ENCODE measurements at regions not wholly inside any gene's neighbourhood (a gene's known extent, or its start where the extent isn't known, plus 50 kb on each side); places are given as distances from the start of the nearest gene placed in this dataset.

DNA sequence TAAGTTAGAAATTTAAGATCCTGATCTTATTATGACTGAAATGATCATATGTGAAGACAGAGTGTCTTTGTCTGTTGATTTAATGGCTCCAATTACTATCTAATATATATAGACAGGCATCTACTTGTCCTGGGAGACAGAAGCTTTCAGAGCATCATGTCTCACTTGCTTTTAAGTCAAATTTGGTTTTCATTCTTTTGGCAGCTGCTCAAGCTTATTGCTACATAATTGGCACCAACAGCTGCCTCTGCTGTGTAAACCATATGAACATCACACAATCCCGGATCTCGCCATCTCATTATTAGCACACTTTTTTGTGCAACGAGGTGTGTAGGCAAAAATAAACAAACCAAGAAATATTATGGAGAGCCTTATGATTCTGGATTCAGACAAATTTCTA is 1717.9 kb downstream of the EFNA5 start:
- Histone ChIP-seq H3K36me3 (ENCODE audit: control insufficient read depth in 2 of 2, extremely low read depth in 1 of 2, insufficient read depth in 2 of 2, low read length in 2 of 2) (no peaks in the 10 kb centered on the region), H3K4me3 (replicated peaks in 1 of 3; ENCODE audit: insufficient read depth in 1 of 3, low read depth in 1 of 3, low read length in 3 of 3) (no peak overlapping the region), H3K27ac (ENCODE audit: insufficient read depth, low read depth, low read length) (no peak overlapping the region), H3K9me1 (replicated peaks; ENCODE audit: control insufficient read depth, extremely low read depth, insufficient read depth, low read length) (no peaks in the 10 kb centered on the region), H3K4me2 (ENCODE audit: insufficient read depth, low read length) (no peak overlapping the region), H3K4me1 (ENCODE audit: control insufficient read depth, extremely low read depth, insufficient read depth, low read length) (peaks cover 5% of the 10 kb centered on the region), H2AFZ (ENCODE audit: low read depth, low read length) (no peak overlapping the region), H3K9ac (replicated peaks; ENCODE audit: extremely low read depth, insufficient read depth, low read length) (no peak overlapping the region), H3K79me2 (ENCODE audit: control insufficient read depth, insufficient read depth, low read length) (no peaks in the 10 kb centered on the region), H4K20me1 (replicated peaks; ENCODE audit: control insufficient read depth, extremely low read depth, insufficient read depth, low read length) (no peaks in the 10 kb centered on the region), H3K9me3 (replicated peaks; ENCODE audit: control insufficient read depth, insufficient read depth, low read length) (no peaks in the 10 kb centered on the region), H3K27me3 (ENCODE audit: control insufficient read depth in 2 of 2, insufficient read depth in 2 of 2, low read length in 2 of 2) (no peaks in the 10 kb centered on the region)
- ChIA-PET CTCF (no interaction called here), POLR2A (no interaction called here)
- DNase-seq (ENCODE audit: low read depth, low spot score) (no peak), FAIRE-seq (no peak)
- BruUV-seq (replicated peaks) = no TSS peak
- dilution Hi-C loops (cut with MboI; ENCODE audit: extremely low pct_ligation_motif_present, low sequenced_read_pairs) (no loop called here), intact Hi-C loops (cut with micrococcal nuclease) (no loop called here)
- TF ChIP-seq JUN (IDR thresholded peaks at IDR 0.05; ENCODE audit: borderline replicate concordance, insufficient read depth, insufficient read length, low read depth) (no peak), POLR2A (IDR thresholded peaks at IDR 0.05; ENCODE audit: low read depth, low read length) (no peak), MYC (IDR thresholded peaks at IDR 0.05; ENCODE audit: low read depth, low read length) (no peak), CTCF (IDR thresholded peaks at IDR 0.05; ENCODE audit: extremely low read depth in 1 of 2, insufficient read depth in 1 of 2, low read depth in 1 of 2, low read length in 2 of 2) (no peak), FOS (IDR thresholded peaks at IDR 0.05; ENCODE audit: borderline replicate concordance, insufficient read depth, low read length) (no peak), MAX (IDR thresholded peaks at IDR 0.05; ENCODE audit: insufficient read depth, insufficient read length) (no peak), POLR2AphosphoS5 (IDR thresholded peaks at IDR 0.05; ENCODE audit: insufficient read depth, low read depth, low read length) (no peak), EZH2 (IDR thresholded peaks at IDR 0.05; ENCODE audit: borderline replicate concordance, low read depth, low read length, severe bottlenecking) (no peak)

Measured in endothelial cell of umbilical vein (primary cell).